DND-41 (cell line): ENCODE measurements at regions not wholly inside any gene's neighbourhood (a gene's known extent, or its start where the extent isn't known, plus 50 kb on each side); places are given as distances from the start of the nearest gene placed in this dataset.

Source experiments
- CTCF ChIP-seq: IDR thresholded peaks from 2 replicates; pipeline ENCODE4 v1.5.1; 2012; ENCODE audit warnings: borderline replicate concordance, low read length, moderate library complexity, mild to moderate bottlenecking; ENCODE audit not compliant: poor library complexity, severe bottlenecking; ENCODE audit errors: extremely low read depth
- EZH2 ChIP-seq: IDR thresholded peaks from 3 replicates; pipeline ENCODE4 v1.6.1; 2012; ENCODE audit warnings: borderline replicate concordance, low read depth, mild to moderate bottlenecking, moderate library complexity, low read length, inconsistent platforms; ENCODE audit not compliant: severe bottlenecking

GRCh38 chr12:107390414-107390813, 295.2 kb upstream of the PWP1 start:
- TF ChIP-seq EZH2 (no peak), CTCF (no peak)
